ENCODE measurements at regions not wholly inside any gene's neighbourhood (a gene's known extent, or its start where the extent isn't known, plus 50 kb on each side); places are given as distances from the start of the nearest gene placed in this dataset.

DNA sequence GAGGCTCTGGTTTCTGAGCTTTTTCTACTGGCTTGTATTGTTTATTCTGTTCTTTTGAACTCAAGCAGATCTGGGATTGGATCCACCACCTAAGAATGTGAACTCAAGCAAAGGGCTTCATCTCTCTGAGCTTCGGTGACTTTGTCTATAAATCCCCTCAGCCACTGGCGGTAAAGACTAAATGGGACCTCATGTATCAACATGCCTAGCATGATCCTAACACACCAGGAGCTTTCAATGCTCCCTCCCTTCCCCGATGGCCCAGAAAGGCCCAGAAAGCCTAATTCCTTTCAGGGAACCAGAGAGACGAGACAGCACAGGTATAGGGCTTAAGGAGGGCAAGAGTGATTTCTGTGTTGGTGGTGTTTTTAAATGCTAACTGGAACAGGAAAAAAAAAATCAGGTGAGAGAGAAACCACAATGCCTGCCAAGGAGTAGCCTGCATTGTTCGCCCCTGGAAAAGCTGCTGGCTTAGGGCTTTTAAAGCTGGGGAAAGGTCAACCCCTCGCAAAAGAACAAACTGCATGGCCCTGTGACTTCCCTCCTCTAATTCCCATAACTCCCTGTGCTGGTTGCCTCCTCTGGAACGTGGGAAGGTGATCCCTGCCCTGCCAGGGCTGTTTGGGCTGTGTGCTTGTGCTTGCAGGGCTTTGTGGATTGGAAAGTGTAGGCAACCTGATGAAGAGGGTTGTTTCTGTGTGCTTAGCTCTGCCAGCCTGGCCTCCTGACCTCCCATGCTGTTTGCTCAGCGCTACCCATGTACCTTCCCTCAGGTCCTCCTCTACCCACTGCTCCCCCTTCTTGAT is 147.0 kb downstream of the PLPP3 start (continued):
- TF ChIP-seq, protein P1, sequence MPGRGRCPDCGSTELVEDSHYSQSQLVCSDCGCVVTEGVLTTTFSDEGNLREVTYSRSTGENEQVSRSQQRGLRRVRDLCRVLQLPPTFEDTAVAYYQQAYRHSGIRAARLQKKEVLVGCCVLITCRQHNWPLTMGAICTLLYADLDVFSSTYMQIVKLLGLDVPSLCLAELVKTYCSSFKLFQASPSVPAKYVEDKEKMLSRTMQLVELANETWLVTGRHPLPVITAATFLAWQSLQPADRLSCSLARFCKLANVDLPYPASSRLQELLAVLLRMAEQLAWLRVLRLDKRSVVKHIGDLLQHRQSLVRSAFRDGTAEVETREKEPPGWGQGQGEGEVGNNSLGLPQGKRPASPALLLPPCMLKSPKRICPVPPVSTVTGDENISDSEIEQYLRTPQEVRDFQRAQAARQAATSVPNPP (CRISPR knock-in tag; IDR thresholded peaks at IDR 0.05): no peak
- no peak for TF ChIP-seq MTA3 (CRISPR knock-in tag; IDR thresholded peaks at IDR 0.05)
- TF ChIP-seq, protein P2, sequence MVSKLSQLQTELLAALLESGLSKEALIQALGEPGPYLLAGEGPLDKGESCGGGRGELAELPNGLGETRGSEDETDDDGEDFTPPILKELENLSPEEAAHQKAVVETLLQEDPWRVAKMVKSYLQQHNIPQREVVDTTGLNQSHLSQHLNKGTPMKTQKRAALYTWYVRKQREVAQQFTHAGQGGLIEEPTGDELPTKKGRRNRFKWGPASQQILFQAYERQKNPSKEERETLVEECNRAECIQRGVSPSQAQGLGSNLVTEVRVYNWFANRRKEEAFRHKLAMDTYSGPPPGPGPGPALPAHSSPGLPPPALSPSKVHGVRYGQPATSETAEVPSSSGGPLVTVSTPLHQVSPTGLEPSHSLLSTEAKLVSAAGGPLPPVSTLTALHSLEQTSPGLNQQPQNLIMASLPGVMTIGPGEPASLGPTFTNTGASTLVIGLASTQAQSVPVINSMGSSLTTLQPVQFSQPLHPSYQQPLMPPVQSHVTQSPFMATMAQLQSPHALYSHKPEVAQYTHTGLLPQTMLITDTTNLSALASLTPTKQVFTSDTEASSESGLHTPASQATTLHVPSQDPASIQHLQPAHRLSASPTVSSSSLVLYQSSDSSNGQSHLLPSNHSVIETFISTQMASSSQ (IDR thresholded peaks at IDR 0.05; ENCODE audit: low read depth): no peak
- TF ChIP-seq, protein P2 (CRISPR knock-in tag; IDR thresholded peaks at IDR 0.05; ENCODE audit: borderline replicate concordance): no peak
- TF ChIP-seq ZNF839 (CRISPR knock-in tag; IDR thresholded peaks at IDR 0.05; ENCODE audit: borderline replicate concordance): no peak
- TF ChIP-seq CREB1 (IDR thresholded peaks at IDR 0.05): no peak
- TF ChIP-seq CREB1 (CRISPR knock-in tag; IDR thresholded peaks at IDR 0.05): no peak
- TF ChIP-seq AGO1 (IDR thresholded peaks at IDR 0.05; ENCODE audit: low read depth, low read length, poor library complexity, severe bottlenecking): no peak
- TF ChIP-seq SMARCC2 (IDR thresholded peaks at IDR 0.05): no peak
- no peak for TF ChIP-seq XRCC5 (optimal IDR thresholded peaks at IDR 0.05; ENCODE audit: low read length)
- no peak for TF ChIP-seq RBM22 (optimal IDR thresholded peaks at IDR 0.05; ENCODE audit: low read length)
- TF ChIP-seq ZNF3 (CRISPR knock-in tag; IDR thresholded peaks at IDR 0.05): no peak
- TF ChIP-seq, protein P3, sequence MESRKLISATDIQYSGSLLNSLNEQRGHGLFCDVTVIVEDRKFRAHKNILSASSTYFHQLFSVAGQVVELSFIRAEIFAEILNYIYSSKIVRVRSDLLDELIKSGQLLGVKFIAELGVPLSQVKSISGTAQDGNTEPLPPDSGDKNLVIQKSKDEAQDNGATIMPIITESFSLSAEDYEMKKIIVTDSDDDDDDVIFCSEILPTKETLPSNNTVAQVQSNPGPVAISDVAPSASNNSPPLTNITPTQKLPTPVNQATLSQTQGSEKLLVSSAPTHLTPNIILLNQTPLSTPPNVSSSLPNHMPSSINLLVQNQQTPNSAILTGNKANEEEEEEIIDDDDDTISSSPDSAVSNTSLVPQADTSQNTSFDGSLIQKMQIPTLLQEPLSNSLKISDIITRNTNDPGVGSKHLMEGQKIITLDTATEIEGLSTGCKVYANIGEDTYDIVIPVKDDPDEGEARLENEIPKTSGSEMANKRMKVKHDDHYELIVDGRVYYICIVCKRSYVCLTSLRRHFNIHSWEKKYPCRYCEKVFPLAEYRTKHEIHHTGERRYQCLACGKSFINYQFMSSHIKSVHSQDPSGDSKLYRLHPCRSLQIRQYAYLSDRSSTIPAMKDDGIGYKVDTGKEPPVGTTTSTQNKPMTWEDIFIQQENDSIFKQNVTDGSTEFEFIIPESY (CRISPR knock-in tag; IDR thresholded peaks at IDR 0.05): peak; percentile 72; the same call in 1 of the 2 replicates
- TF ChIP-seq SMAD3 (CRISPR knock-in tag; IDR thresholded peaks at IDR 0.05): no peak
- TF ChIP-seq MATR3 (CRISPR knock-in tag; IDR thresholded peaks at IDR 0.05): no peak
- TF ChIP-seq KLF15 (CRISPR knock-in tag; IDR thresholded peaks at IDR 0.05; ENCODE audit: borderline replicate concordance): no peak
- no peak for TF ChIP-seq CEBPB (IDR thresholded peaks at IDR 0.05; ENCODE audit: borderline replicate concordance, low read depth, low read length)
- no peak for TF ChIP-seq HNRNPH1 (optimal IDR thresholded peaks at IDR 0.05; ENCODE audit: low read depth, low read length)
- TF ChIP-seq, protein P4, sequence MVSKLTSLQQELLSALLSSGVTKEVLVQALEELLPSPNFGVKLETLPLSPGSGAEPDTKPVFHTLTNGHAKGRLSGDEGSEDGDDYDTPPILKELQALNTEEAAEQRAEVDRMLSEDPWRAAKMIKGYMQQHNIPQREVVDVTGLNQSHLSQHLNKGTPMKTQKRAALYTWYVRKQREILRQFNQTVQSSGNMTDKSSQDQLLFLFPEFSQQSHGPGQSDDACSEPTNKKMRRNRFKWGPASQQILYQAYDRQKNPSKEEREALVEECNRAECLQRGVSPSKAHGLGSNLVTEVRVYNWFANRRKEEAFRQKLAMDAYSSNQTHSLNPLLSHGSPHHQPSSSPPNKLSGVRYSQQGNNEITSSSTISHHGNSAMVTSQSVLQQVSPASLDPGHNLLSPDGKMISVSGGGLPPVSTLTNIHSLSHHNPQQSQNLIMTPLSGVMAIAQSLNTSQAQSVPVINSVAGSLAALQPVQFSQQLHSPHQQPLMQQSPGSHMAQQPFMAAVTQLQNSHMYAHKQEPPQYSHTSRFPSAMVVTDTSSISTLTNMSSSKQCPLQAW (CRISPR knock-in tag; IDR thresholded peaks at IDR 0.05): no peak
- no peak for TF ChIP-seq ZNF446 (CRISPR knock-in tag; IDR thresholded peaks at IDR 0.05)
- TF ChIP-seq ZNF292 (CRISPR knock-in tag; IDR thresholded peaks at IDR 0.05; ENCODE audit: borderline replicate concordance, low read depth): 0 out of 2 replicates have a peak, but pooled peaks have one; percentile 18
